Fibroblast of skin of right quadriceps (primary cell): ENCODE measurements at regions not wholly inside any gene's neighbourhood (a gene's known extent, or its start where the extent isn't known, plus 50 kb on each side); places are given as distances from the start of the nearest gene placed in this dataset.

Experiments used
- DNase-seq: peaks from one replicate; pipeline ENCODE4 v3.0.0-alpha.2; 2013

DNA sequence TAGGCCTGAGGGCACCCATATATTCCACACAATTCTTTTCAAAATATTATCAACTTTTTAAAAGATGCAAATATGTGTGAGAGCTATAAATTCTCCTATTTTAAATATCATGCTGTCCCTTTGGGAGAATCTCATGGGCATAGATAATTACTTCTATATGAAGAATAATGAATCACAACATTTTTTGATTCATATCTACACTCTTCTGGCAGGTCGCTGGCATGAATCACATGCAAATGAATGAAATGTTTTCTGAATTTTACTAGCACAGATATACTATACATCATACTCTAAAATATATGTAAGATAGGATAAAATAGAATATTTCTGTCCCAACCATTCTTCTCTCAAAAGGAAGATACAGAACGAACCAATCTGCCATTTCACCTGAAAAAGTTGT, 277.7 kb upstream of the KCNH8 start:
- DNase-seq: no peak

DNA sequence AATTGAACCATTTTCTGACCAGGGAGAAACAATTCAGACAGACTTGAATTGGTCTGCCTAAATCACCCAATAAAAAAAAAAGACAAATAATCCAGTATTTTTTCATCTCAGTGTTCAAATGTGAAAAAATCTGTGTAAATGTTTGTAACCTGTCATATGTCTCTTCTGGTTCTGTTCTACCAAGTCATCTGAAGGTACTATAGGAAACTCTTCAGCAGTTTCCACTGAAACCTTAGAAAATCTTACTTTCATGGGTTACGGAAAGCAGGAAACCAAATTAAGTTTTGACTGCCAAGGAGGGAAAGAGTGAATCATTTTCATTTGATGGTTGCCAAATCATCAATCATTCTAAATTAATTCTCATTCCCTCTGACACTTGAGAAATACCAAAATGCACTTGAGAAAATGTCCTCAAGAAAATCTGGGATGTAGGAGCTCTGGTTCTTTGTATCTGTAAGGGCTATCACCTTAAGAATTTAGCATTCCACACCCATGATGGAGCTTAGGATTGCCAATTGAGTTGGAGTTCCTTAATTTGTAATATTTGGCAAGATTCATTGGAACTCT, 278.2 kb upstream of the KCNH8 start:
- no peak for DNase-seq

DNA sequence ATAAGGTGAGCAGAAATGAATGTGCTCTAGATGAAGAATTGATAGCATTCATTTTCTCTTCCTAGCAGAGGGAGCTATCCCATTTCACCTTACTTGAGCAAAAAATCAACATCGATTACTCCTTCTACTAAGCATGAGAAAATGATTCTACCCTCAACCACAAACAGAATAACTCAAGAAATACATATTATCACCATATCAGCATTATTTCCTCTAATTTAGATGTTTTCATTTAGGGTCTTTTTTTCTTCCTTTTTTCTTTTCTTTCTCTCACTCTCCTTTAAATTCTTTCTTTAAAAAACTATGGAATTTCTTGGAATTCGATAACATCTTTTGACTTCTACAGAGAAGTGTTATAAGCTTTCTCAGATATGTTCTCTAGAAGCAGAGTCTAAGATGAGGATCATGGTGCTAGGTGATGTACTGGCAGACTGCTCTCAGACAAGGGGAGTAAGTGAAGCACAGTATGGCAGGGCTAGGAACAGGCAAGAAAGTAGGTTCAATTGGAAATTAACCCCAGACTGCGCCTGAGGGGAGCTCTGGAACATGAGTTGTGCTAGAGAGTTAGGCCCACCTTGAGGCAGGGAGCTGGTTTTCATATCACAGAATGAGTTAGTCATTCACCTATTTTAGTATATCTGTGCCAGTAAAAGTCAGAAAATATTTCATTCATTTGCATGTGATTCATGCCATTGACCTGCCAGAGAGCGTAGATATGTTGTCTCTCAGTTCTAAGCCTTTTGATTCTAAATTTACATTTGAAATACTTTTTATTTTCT, 279.2 kb upstream of the KCNH8 start:
- DNase-seq: no peak

DNA sequence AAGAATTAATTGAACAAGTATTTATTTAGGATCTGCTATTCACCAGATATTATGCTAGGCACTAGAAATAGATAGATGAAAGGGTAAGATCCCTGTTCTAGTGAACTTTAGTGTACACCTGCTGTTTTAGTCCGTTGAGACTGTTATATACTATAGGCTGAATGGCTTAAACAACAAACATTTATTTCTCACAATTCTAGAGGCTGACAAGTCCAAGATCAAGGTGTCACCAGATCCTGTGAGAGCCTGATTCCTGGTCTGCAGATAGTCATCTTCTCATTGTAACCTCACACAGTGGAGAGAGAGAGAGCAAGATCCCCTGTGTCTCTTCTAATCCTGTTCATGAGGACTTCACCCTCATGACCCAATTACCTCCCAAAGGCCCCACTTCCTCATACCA, 281.4 kb upstream of the KCNH8 start:
- DNase-seq: no peak

DNA sequence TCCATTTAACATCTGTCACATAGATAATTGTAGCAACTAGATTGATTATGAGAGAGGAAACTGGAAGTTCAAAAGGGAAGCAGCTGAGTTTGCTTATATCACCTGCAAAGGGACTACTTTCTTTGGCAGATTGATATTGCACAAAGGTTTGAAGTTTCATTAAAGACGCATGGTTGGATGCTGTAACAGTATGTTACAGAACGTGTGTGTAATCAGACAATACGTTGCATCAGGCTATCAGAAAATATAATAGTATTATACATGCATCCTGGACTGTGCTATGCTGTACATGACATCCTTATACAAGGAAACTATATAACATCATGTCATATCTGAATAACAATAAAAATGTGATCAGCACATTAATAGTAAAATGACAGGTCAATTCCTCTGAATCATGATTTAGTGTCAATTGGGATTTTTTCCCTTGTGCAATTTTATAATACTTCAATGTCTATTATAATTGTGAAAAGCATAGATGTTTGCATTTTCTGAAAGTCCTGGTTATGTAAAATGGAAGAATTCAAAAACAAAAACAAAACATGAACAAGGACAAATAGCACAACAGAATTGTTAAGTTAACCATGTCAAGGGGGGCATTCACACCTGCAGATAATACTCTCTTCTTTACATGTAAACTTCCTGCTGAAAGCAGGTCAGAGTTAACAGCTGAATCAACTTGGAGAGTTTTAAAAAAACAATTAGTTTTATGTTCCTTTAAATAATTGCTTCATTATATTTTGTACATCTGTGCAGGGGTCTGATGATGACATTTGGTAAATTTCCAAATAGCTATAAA, 283.2 kb upstream of the KCNH8 start:
- DNase-seq: no peak

DNA sequence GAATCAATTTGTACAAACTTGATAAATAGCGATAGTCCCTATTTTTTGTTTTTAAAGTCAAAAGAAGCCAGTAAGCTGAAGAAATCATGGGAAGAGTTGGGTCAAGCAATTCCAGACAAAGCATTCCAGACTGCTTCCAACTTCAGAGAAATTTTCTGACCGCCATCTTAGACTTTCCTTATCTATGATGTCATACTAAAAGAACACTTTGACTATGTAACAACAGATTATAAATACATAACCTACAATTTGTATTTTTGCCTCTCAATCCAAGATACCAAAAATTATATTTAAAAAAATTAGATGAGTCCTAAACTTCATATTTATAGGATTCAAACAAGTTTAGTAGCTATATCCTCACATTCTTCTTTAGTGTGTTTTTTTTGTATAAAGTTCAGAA, 286.2 kb upstream of the KCNH8 start:
- DNase-seq: no peak

DNA sequence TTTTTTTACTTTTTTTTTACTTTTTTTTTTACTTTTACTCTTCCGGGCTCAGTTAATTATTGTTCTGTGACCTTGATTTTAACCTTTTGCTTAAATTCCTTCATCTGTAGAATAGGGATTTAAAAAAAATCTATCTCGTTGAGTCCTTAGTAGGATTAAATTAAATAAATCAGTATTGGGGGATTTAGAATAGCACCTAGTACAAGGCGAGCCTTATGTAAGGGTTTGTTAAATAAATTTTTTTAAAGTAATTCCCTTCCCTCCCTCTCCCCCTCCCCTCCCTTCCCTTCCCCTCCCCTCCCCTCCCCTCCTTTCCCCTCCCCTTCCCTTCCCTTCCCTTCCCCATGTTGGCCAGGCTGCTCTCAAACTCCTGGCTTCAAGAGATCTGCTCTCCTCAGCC, 287.2 kb upstream of the KCNH8 start:
- DNase-seq: no peak

DNA sequence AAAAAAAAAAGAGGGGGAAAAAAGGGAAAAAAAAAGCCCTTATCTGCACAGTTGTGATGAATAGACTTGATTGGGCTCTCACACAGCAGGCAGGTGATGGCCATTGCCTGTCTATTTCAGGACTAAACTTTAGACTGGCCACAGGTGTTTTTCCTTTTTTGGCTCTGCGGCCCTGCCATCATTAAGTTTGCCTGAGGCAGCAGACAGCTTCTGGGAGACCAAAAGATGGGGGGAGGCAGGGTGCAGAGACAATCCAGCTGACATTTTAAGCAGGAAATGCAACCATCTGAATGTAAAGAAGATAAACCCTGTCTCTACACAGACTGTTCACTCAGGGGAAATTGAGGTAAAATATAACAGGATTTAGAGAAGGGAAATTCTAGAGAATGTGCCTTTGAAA, 295.0 kb upstream of the KCNH8 start:
- no peak for DNase-seq

DNA sequence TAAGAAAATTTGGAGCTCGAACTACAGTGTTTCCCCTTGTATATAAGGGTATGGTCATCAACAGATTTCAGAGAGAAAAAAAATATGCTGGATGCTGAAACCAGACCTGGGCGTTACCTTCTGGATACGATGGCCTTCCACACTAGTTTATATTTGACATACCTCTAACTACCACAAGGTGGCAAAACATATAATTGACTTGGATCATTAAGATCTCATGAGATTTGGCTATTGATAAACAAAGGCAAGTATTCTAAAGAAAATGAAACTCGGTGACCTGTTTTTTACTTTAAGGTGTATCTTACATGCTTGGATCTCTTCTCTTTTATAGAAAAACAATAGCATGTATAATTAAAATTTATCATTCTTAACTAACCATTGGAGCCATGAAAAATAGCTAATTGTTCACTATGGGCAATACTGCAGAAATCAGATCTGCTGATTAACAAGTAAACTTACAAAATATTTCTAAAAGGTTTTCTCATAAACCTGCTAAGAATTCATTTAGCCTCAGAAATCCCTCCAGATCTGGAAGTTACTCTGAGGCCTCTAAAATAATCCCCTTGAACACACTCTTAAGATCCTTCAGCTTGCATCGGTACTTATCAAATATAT, 300.6 kb upstream of the KCNH8 start:
- DNase-seq: no peak

DNA sequence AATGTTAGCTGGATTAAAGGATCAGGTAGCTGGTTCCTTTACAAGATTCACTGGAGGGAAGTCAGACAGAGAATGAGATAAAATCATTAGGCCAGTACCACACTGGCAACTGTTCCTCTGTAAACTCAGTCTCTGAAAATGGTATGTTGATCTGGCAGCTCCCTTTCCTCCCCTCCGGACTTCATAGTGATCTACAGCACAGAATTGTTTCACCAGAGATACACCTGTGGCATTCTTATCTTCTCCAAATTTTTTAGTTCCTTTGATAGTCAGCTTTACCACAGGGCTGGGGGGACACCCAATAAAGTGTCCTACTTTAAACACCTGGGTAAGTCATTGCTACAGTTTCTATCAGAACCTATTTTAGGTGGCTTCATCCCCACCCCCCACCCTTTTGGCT, 304.3 kb upstream of the KCNH8 start:
- DNase-seq: no peak

DNA sequence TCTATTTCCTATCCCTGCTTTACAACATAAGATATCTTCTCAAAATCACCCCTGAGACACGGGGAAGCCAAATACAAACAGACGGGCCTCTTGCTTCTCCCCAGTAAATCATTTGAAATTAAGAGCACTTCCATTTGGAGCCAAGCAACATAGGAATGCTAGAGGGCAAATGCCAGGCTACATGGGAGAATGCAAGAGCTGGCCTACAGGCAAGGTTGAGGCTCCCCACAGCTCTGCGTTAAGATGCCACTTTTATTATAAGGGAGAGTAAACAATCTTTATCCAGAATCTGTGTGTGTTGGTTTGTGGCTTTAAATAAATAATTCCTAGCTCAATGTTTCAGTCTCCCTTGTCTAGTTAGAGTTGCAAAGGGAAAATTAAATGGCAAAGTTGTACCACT, 305.1 kb upstream of the KCNH8 start:
- no peak for DNase-seq

DNA sequence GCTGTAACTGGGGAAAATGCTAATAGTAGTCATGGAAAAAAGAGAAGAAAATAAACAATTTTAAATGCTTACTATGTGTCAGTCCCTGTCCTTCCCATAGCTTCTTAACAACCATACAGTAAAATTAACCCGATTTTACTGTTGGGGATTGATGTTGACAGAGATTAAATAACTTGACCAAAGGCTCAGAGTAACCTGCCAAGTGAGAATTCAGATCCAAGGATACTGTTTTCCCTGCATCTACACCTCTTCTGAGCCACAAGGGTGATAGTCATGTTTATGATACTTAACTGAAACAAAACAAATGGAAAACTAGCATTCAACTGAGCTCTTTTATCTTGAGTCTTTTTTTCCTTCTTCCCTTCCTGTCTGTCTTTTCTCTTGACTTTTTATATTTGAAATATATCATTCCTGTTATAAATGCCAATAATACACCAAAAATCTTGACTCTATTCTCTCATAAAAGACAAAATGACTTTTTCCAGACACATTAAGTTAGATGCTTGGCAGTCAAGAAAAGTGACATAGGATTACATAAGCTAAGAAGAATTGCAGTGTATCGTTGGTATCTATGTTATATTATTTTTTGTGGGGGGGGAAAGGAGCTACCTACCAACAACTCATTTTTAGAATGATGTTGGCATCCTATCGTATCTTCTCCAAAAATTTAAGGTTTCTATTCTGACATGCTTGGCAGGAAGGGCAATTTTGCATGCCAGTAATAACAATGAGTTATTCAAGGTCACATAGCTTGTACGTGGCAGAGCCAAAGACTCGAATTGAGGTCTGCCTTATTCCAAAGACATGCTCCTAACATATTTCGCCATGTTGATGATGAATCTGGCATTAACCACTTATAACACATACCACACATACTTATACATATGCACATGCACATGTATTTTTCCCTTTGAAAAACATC, 306.6 kb upstream of the KCNH8 start:
- peak; percentile 22 for DNase-seq

DNA sequence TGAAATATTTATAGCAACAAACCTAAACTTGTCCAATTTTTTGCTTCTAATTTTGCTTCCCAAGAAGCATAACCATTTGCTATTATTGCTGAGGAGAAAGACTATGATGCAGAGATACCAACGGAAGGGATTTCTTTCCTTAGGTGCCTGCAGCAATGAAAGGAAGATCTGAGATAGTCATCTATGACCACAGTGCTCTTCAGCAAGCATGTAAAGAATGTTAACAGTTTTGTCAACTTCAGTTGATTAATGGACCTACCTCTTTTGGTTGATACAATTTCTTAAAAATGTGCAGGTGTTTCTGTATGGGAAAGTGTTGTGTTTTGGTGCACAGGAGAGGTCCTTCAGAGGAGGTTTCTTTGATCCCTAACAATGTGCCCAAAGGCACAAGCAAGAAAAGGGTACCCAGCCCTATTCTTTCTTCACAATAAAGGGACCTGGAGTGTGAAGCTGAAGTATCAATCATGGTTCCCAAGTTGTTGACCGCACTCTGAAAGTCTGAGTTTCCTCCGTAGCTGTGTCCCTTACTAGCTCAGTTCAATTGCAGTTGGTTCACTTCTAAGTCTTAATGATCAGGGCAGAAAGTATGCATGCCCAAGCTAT, 307.7 kb upstream of the KCNH8 start:
- DNase-seq: no peak

DNA sequence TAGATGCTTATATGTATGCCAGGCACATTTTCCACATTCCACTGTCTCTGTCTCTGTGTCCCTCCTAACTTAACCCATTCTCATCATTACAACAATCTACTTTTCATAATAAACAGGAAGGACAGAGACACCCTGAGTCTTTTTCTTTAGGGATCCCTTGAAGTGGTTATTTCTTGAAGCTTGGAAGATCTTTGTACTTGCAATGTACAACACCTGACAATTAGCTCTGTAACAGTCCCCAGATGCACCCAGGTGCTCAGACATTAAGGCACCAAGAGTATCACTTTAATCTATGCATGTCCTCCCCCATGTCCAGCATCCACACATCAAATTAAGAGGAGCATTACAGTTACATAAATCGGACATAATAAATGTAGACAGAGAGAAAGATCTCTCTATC, 309.6 kb upstream of the KCNH8 start:
- no peak for DNase-seq

DNA sequence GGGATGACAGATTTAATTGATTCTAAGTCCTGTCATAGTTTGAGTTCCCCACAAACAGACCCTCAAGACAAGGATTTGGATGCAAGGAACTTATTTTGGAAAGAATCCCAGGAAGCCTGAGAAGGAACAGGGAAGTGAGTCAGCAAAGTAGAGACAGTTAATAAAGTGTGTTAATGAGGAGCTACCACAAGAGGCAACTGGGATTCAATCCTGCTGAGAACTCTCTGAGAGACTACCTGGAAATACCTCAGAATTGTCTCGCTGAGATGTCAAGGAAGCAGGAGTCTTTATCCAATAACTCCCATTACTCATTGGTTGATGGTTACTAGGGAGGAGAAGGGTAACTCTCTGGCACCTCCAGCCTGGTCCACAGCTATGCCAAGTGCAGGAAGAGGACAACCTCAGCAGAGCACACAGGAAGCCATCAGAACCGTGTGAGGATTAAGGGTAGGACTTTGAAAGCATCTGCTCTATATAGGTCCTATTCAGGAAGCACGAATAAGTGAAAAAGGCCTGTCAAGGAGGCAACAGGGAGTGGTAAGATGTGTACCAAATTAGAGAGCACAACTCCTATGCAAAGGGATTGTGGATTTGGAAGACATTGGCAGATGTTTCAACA, 311.1 kb upstream of the KCNH8 start:
- DNase-seq: peak; percentile 3

DNA sequence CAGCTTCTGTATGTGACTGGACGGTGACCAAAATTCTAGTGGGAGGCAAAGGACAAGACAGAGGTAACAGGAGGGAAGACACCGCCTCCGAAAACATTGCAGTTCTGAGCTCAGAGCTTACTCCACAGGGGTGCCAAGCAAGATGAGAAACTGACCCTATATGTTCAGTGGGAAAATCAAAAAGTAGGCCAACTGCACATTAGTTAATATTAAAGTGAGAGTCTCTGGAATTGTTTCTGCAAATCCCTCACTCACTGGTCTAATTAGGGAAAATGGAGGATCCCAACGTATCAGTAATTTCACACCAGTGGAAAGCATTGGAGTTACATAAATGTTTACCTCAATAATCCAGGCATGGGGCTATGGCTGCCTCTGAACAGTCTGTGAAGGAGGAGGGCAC, 313.3 kb upstream of the KCNH8 start:
- DNase-seq: no peak

DNA sequence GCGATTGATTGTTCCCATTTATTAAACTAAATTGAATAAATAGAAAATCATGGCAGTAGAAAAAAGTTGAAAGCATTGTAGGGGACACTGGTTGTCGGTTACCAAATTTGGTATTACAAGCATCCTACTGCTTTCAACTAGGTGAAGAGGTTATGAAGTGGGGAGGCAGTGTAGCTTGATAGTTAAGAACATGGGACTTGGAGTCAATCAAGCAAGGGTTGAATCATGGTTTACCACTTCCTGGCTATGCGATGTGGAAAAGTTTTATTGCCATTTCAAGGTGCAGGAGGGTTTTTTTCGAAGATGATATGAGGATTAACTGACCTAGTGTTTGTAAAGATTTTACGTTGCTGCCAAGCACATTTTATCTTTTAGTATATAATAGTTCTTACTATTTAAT, 318.2 kb upstream of the KCNH8 start:
- DNase-seq: no peak

DNA sequence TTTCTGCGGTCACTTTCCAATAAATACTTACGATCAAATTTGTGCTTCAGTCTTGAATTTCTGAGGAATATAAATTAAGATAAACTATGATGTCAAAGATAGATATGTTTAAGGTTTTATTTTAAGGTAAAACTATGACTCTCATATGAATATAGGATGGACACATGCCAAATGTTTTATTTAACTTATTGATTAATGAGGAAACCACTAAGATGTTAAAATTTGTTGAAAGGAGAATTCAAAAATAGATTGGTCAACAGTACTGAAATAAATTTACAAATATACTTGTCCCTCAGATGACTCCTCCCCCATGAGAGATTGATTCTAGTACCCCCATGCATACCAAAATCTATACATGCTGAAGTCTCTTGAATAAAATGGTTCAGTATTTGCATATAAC, 319.7 kb upstream of the KCNH8 start:
- no peak for DNase-seq

DNA sequence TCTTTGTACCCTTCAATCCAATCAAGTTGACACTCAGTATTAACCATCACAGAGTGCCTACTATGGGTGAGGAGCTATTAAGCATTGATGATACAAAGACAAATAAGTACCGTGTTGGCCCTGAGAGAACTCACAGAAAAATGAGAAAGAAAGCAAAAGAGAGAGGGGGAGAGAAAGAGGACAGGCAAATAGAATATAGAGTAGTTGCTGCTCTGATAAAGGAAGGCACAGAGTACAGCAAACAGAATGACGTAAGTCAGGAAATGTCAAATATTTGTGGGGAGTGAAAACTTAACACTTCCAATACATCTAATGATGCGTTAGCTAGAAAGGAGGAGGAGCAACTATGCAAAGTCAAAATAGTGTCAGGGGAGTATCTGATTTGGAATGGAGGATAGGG, 320.6 kb upstream of the KCNH8 start:
- DNase-seq: no peak

DNA sequence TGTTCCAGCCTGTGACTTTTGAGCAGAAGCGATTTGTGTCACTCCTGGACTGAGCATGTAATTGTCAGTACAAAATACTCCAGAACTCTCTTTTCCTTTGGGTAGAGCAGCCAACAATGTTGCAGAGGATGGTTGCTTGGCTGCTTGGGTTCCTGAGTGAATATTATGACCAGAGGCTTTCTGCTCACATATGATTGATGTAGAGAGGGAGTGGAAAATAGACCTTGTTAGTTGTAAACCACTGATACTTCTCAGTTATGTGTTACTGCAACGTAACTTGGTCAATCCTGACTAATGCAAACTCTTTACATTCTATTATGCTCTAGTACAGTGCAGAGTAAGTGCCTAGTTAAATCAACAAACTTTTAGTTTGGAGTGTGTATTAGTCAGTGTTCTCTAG, 322.6 kb upstream of the KCNH8 start:
- no peak for DNase-seq

DNA sequence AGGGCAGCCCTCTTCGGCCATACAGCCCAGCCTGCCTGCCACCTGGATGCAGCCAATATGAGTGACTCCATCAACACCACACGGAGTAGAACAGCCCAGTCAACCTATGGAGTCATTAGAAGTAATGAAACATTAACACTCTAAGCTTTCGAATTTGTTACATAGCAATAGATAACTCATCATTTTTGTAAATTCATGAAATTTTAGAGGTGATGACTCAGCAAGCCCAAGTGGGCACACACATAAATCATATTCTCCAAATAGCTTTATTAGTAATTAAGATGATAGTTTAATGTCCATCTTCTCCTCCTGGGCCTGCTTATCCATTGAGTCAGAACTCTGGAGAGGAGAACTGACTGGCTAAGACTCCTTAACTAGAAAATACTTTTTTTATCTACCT, 335.0 kb upstream of the KCNH8 start:
- DNase-seq: peak; percentile 13

DNA sequence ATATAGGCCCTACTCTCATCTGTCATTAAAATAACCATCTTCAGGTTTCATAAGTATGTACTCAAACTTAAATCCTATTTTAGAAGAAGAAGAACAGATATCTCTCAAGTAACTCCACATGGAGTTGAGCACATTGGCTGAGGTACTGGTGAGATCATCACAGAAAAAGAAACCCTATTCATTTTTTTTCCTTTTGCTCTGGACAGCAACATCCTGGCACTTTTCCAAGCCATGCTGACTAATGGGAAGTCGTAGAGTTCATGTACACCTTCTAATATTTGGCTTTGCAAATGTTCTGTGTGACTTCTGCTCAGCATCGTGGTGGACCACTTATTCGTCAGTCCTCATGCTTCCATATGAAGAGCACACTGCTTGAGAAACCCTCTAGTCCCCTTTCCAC, 336.0 kb upstream of the KCNH8 start:
- DNase-seq: peak; percentile 50
